Pons (tissue), 1 donor: ENCODE measurements at regions not wholly inside any gene's neighbourhood (a gene's known extent, or its start where the extent isn't known, plus 50 kb on each side); places are given as distances from the start of the nearest gene placed in this dataset.
A peak's percentile ranks its signal among the peaks of the same experiment; 100 is the strongest.
"Not testable (repeated sequence)": the region's sequence is repeated elsewhere in the genome, so short reads cannot be mapped to it uniquely, and the experiment has no call there.

Experiments used
- DNase-seq: peaks from one replicate; pipeline ENCODE4 v3.0.0-alpha.2; 2016; ENCODE audit warnings: low spot score

DNA sequence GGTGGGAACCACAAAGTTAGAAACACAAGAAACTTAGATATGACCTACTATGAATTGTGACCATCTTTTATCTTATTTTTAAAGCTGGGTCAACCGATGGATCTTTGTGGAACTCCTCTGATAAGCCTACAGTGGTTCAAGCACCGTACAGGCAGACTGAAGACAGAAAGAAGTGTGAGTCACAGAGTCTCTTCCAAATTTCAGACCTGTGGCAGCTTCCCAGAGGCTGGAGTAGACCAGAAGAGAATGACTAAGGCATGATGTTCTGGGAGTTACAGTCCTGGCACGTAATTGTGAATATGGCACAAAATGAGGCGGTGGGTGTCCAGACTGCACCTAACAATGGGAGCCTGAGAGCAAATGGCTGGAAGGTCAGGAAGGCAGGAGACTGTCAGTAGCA, 70.0 kb downstream of the LMO4 start:
- DNase-seq = no peak

- DNase-seq = no peak
Measured at GRCh38 chr1:87399264-87399663, 70.6 kb downstream of the LMO4 start.

DNA sequence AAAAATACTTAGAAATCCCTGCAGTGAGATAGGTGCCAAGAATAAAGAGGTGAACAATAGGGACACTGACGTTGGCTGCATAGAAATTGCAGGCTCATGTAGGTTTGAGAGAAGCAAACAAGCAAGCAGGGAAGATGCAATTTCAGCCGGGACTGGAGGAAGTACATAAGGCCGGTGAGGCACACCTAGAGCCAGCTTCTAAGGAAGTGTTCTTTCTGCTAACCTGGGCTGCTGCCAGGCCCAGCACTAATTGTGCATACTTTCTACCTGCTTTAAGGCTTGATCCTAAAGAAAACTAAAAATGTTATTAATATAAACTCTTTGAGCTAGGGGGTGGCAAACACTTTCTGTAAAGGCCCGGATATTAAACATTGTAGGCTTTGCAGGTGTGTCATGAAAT, 71.0 kb downstream of the LMO4 start:
- DNase-seq = no peak

DNA sequence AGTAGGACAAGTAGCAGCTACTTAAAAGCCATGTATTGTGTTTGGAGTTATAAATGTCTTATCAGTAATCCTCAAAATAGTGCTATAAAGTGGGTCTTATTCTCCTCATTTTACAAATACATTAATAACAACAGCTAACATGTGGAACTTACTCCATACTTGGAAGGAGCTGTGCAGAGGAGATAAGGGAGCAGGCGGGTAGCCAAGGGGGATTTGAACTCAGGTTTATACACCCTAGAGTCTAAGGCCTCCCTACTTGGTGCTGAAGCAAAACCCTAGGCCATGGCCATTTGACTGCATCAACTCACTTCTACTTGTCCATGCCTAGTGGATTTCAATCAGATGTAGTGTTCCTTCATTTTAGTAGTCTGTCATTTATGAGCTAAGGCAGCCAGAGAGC, 72.1 kb downstream of the LMO4 start:
- DNase-seq = no peak

DNA sequence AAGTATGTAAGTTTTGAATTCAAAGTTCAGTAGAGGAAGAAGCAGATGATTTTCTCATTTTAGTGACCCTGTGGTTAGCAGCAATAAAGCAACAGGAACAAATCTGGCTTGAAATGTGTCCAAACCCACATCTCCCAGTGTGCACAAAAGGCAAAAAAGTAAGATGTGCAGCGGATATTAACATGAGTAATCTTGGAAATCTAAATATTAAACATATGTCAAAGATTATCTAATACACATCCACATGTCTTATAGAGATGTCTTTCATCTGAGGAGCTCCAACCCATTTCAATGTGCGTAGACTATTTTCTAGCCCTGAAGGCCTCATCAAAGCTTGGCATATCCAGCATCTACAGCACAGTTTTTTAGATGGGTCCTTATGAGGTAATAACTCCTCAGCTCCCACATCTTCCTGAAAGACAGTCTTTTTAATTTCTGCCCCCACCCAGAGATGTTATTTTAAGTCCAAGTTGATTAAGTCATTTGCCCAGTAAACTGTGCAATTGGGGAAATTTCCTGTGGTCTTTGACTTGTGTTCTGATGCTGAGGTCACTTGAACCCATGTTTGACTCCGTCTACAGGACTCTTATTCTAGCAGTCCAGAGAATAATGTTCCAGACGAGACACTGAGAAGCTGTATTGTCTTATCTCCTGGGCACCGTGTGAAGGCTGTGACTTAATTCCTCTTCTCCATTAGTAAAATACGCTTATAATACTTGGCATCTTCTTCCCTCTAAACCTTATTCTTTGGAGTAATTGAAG, 73.7 kb downstream of the LMO4 start:
- no peak for DNase-seq

GRCh38 chr1:87403061-87403820, 74.6 kb downstream of the LMO4 start:
- no peak for DNase-seq

DNA sequence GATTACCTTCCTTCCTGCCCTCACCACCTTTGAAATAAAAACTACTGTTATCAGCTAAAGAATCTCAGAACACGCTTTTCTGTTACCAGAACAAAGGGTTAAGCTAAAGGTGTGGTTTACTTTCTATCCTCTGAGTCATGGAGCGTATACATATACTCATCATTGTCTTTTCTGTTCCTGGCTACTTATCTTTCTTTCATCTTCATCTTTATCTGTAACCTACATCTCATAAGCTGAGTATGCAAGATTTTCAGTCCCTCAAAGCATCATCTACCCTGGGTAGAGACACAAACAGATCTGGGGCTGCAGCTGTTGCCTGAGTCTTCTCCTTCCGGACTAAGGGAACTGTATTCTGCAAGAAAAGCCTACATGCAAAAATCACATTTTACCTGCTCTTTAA, 75.6 kb downstream of the LMO4 start:
- no peak for DNase-seq

- no peak for DNase-seq
Measured at GRCh38 chr1:87408665-87409248, 80.1 kb downstream of the LMO4 start.

- peak; percentile 99 for DNase-seq
Measured at GRCh38 chr1:87410776-87411480, 82.2 kb downstream of the LMO4 start.

GRCh38 chr1:87413846-87414245, 85.2 kb downstream of the LMO4 start:
- not testable (repeated sequence) for DNase-seq

GRCh38 chr1:87418048-87418447, 89.4 kb downstream of the LMO4 start:
- DNase-seq = peak; percentile 8

GRCh38 chr1:87421809-87422208, 93.1 kb downstream of the LMO4 start:
- no peak for DNase-seq

- DNase-seq = no peak
Measured at GRCh38 chr1:87424541-87424940, 95.9 kb downstream of the LMO4 start.

DNA sequence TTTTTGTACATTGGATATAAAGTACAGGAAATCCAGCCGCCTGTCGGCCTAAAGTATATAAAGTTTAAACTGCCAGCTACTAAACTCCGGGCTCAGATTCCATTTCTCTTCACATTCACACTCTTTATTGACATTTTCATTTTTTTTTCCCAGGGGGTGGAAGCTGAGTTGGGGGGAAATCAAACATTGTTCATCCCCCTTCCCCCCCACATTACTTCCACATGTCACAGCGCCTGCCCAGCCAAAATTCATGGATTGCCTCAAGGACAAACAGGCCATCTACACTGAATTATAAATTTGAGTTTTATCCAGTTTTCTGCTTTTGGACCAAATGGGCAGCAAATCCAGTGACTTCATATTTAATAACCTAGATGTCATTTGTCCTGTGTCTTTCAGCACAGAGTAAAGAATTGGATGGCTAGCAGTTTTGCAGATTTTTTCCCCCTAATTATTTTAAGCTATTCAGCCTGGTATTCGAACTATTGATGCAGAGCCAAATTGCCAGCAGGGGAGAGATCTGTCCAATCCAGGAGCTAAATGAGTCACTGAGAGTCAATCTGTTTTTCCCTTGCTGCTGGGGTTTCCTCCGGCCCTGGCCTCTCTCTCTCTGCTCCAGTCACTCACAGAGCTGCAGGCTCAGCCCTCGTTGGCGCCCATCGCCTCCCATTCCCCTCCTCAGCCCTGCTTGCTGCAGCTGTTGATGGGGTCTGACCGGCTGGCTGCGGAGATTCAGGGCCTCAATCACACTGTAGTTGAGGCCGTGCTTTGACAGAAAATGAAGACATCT, 98.0 kb downstream of the LMO4 start:
- peak; percentile 32 for DNase-seq

- DNase-seq = no peak
Measured at GRCh38 chr1:87428367-87428766, 99.7 kb downstream of the LMO4 start.

DNA sequence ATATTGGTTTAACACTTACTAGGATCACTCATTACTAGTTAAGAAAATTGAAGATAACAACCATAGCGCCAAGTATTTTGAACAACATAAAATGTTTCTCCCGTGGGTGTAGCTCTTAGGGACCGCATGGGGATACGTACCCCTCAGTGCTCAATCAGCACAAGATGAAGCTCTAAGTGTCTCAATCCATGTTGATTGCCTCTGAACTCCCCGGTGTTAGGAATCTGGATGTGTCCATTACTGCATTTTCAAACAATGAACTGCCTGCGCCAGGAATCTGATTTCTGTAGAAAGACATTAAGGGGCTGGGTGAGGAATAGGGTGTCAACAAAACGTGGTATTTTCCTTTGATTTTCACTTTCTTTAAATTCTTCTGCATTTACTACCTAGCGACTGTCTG, 100.2 kb downstream of the LMO4 start:
- no peak for DNase-seq

DNA sequence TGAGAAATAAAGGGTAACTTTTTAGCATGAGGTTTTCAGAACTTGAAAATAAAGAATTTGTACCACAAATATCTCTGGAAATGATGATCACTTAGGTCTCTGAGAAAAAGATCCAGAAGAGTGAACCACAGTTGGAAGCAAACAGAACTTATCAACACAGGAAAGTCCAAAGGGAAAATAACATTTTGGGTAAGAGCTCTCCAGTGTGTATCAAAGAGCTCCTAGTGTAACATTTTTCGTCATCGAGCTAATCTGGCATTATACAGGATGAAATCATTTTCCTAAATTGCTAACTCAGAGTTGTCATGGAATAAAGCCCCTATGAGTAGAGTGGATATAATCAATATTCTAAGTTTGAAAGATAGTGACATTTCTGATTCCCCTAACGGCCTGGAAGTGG, 104.0 kb downstream of the LMO4 start:
- no peak for DNase-seq

GRCh38 chr1:87433101-87433500, 104.4 kb downstream of the LMO4 start:
- not testable (repeated sequence) for DNase-seq

GRCh38 chr1:87435484-87435883, 106.8 kb downstream of the LMO4 start:
- DNase-seq = no peak

DNA sequence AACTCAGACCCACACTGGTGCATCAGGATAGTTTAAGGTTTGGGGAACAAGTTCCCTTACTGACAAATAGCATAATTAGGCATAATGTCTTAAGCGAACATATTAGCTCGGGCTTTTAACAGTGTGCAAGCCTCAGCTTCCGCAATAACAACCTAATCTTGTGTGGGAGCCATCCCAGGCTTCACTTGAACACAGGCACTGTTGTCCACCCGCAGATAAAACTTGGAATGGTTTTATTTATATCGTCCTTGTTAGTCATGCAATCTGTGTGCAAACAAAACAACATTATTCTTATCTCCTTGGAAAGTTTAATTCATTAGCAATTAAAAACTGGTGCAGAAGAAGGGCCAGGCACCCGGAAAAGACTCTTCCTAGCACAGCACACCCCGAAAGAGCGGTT, 107.4 kb downstream of the LMO4 start:
- DNase-seq = peak; percentile 58

- DNase-seq = peak; percentile 25
Measured at GRCh38 chr1:87436534-87436933, 107.9 kb downstream of the LMO4 start.
